ENCODE measurements at regions not wholly inside any gene's neighbourhood (a gene's known extent, or its start where the extent isn't known, plus 50 kb on each side); places are given as distances from the start of the nearest gene placed in this dataset.

DNA sequence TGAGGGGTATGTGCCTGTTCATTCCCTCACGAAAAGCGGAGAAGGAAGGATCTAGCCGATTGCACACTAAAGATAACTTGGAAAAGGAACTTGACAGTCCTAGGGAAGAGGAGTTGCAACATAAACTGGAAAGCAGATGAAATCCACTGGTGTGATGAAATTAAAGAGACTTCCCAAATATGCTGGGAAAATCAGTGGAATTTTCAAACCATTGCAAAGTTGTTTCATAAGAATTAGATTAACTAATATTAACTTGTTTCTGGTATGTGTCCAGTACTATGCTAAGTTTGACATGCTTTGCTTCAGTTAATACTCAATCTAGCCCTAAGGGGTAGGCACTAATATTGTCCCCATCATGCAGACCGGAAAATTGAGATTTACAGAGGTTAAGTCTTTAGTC is 222.7 kb downstream of the IKZF2 start:
- intact Hi-C loops (cut with micrococcal nuclease) = no loop called here
- H3K27ac ChIP-seq (ENCODE audit: low read depth in 1 of 2, low read length in 2 of 2) = no peak overlapping the region
- H2AFZ ChIP-seq (ENCODE audit: insufficient read depth, low read depth, low read length, poor library complexity, severe bottlenecking) = no peak overlapping the region
- H3K9ac ChIP-seq (ENCODE audit: insufficient read depth, low read length, poor library complexity, severe bottlenecking) = no peak overlapping the region
- H4K20me1 ChIP-seq (ENCODE audit: insufficient read depth, low read length) = no peaks in the 10 kb centered on the region
- H3K9me3 ChIP-seq (replicated peaks in 1 of 2; ENCODE audit: control insufficient read depth in 1 of 2, insufficient read depth in 1 of 2, low read length in 2 of 2) = no peaks in the 10 kb centered on the region
- H3K4me3 ChIP-seq (replicated peaks in 1 of 3; ENCODE audit: low read depth in 2 of 3, low read length in 3 of 3) = no peak overlapping the region
- peaks cover 0 to 4% (median 0%) of the 10 kb centered on the region in 7 donors for H3K9me3 Mint-ChIP-seq
- no peaks in the 10 kb centered on the region for H3K27me3 ChIP-seq (ENCODE audit: control insufficient read depth in 2 of 2, insufficient read depth in 2 of 2, low read length in 2 of 2)
- no peaks in the 10 kb centered on the region for H3K4me1 ChIP-seq (ENCODE audit: control insufficient read depth in 1 of 2, insufficient read depth in 2 of 2, low read length in 2 of 2)
- H3K27ac Mint-ChIP-seq = no peak overlapping the region
- H3K4me1 Mint-ChIP-seq = no peaks in the 10 kb centered on the region
- H3K4me2 ChIP-seq (replicated peaks; ENCODE audit: extremely low read depth, low read length, poor library complexity, severe bottlenecking) = no peak overlapping the region
- H3K79me2 ChIP-seq (ENCODE audit: insufficient read depth, low read length) = no peaks in the 10 kb centered on the region
- H3K4me3 Mint-ChIP-seq = no peak overlapping the region
- WGBS (ENCODE audit: insufficient coverage) = 73% methylated on average over 3 of the region's 4 CpGs
- TF ChIP-seq, protein P1, sequence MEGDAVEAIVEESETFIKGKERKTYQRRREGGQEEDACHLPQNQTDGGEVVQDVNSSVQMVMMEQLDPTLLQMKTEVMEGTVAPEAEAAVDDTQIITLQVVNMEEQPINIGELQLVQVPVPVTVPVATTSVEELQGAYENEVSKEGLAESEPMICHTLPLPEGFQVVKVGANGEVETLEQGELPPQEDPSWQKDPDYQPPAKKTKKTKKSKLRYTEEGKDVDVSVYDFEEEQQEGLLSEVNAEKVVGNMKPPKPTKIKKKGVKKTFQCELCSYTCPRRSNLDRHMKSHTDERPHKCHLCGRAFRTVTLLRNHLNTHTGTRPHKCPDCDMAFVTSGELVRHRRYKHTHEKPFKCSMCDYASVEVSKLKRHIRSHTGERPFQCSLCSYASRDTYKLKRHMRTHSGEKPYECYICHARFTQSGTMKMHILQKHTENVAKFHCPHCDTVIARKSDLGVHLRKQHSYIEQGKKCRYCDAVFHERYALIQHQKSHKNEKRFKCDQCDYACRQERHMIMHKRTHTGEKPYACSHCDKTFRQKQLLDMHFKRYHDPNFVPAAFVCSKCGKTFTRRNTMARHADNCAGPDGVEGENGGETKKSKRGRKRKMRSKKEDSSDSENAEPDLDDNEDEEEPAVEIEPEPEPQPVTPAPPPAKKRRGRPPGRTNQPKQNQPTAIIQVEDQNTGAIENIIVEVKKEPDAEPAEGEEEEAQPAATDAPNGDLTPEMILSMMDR (IDR thresholded peaks at IDR 0.05) = no peak
- H3K27me3 Mint-ChIP-seq (ENCODE audit: low read depth in 3 of 3) = no peaks in the 10 kb centered on the region
- no peaks in the 10 kb centered on the region for H3K36me3 ChIP-seq (replicated peaks in 1 of 2; ENCODE audit: control insufficient read depth in 1 of 2, insufficient read depth in 2 of 2, low read length in 2 of 2)
- no peak for DNase-seq
- H3K36me3 Mint-ChIP-seq = no peaks in the 10 kb centered on the region

DNA sequence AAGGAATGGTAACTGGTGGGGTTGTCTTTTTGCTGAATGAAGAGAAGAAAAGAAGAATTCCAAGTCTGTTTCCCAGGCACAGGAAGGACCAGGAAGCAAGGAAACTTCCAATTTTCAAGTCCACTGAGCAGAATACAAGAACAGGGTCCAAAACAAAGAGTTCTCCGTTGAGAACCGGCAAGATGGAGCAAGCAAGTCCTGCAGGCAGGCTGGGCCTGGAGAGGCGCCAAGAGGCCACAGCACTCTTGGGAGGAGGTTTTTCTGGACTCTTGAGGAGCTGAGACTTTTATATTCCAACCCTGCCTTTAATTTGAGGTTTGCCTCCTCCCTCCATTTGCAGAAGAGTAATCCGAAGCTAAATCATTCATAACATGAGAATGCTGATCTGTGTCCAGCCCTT is 224.5 kb downstream of the IKZF2 start:
- H3K4me3 ChIP-seq (replicated peaks in 1 of 3; ENCODE audit: low read depth in 2 of 3, low read length in 3 of 3) = no peak overlapping the region
- no peak overlapping the region for H3K4me2 ChIP-seq (replicated peaks; ENCODE audit: extremely low read depth, low read length, poor library complexity, severe bottlenecking)
- TF ChIP-seq, protein P1 (IDR thresholded peaks at IDR 0.05) = no peak
- H3K27me3 ChIP-seq (ENCODE audit: control insufficient read depth in 2 of 2, insufficient read depth in 2 of 2, low read length in 2 of 2) = no peaks in the 10 kb centered on the region
- Mint-ChIP-seq H3K36me3 (no peaks in the 10 kb centered on the region), H3K4me1 (no peaks in the 10 kb centered on the region), H3K27ac (no peak overlapping the region), H3K9me3 (peaks cover 0 to 4% (median 0%) of the 10 kb centered on the region in 7 donors), H3K4me3 (no peak overlapping the region), H3K27me3 (ENCODE audit: low read depth in 3 of 3) (no peaks in the 10 kb centered on the region)
- intact Hi-C loops (cut with micrococcal nuclease) = no loop called here
- H3K36me3 ChIP-seq (replicated peaks in 1 of 2; ENCODE audit: control insufficient read depth in 1 of 2, insufficient read depth in 2 of 2, low read length in 2 of 2) = no peaks in the 10 kb centered on the region
- no peaks in the 10 kb centered on the region for H4K20me1 ChIP-seq (ENCODE audit: insufficient read depth, low read length)
- no peak overlapping the region for H3K9ac ChIP-seq (ENCODE audit: insufficient read depth, low read length, poor library complexity, severe bottlenecking)
- H3K9me3 ChIP-seq (replicated peaks in 1 of 2; ENCODE audit: control insufficient read depth in 1 of 2, insufficient read depth in 1 of 2, low read length in 2 of 2) = no peaks in the 10 kb centered on the region
- H2AFZ ChIP-seq (ENCODE audit: insufficient read depth, low read depth, low read length, poor library complexity, severe bottlenecking) = no peak overlapping the region
- H3K79me2 ChIP-seq (ENCODE audit: insufficient read depth, low read length) = no peaks in the 10 kb centered on the region
- H3K4me1 ChIP-seq (ENCODE audit: control insufficient read depth in 1 of 2, insufficient read depth in 2 of 2, low read length in 2 of 2) = no peaks in the 10 kb centered on the region
- WGBS (ENCODE audit: insufficient coverage) = no CpG with 5 or more reads among the region's 4 CpGs
- no peak for DNase-seq
- no peak overlapping the region for H3K27ac ChIP-seq (ENCODE audit: low read depth in 1 of 2, low read length in 2 of 2)
